Dermis microvascular lymphatic vessel endothelial cell (primary cell): ENCODE measurements at regions not wholly inside any gene's neighbourhood (a gene's known extent, or its start where the extent isn't known, plus 50 kb on each side); places are given as distances from the start of the nearest gene placed in this dataset.

Source experiments
- DNase-seq, 2 donors: peaks; one replicate each; pipeline versions ENCODE4 v3.0.0 to v3.0.0-alpha.2; 2010; ENCODE audit warnings: low read depth in 2 of 2

- DNase-seq = peak in 1 of 2 donors; percentile 77
Measured at GRCh38 chr11:35077709-35078469, 61.1 kb upstream of the CD44 start.

DNA sequence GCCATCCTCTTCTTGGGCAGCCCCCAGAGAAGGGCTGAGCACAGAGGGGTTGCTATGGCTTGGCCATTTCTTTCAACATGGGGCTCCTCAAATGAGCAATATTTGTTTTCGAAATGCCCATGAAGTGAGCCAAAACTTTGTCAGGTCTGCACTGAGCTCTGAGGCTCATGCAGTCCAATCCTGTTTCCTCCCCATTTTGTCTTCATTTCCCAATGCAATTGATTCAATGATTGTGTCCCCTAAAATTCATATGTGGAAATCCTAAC is 60.6 kb upstream of the CD44 start:
- DNase-seq = no peak

- DNase-seq = no peak
Measured at GRCh38 chr11:35079611-35080010, 59.4 kb upstream of the CD44 start.

DNA sequence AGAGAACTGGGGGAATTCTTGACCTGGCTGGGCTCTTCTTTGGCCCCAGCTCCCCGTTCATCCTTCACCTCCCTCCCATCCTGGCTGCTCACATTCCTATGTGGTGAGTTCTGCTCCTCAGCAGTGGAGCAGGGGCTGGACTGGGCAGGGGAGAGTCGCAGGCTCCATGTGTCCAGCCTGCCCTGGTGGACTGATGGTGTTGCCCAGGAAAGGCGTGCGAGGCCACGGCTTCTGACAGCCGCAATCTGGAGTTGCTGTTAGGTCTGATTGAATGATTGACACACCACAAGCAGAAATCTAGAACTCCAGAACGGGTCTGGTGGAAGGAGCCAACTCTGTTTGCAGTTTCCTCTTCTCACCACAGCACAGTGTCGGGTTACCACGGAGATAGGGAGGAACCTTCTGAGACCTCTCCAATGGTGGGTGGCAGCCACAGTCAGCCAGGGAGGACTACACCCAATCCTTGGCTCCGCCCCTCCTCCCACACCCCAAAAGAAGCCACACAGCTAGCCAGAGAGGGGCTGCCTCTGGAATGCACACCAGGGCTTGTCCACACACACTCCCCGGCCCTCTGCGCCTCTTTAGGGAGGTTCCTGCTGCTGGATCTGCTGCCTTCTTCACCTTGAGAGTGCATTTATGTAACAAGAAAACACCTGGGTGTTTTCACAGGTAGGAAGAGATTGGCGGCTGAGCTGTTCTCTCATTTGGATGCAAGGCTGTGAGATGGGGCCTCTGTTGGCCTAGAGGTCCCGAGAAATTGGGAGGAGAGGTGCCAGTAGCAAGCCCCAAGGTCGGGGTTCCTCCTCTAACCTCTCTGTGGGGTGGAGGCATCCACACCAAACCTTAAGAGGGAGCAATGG is 56.4 kb upstream of the CD44 start:
- DNase-seq = peak in 1 of 2 donors; percentile 31

DNA sequence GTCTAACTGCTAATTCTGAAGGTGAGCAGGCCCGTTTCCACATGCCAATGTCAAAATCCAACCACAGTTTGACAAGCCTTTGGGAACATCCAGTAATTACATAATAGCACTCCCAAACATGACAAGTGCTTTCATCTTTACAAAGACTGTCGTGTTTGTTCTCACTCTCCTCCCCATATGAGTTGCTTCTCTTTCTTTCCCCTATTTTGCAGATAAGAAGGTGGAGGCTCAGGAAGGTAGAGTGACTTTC is 55.9 kb upstream of the CD44 start:
- no peak for DNase-seq

DNA sequence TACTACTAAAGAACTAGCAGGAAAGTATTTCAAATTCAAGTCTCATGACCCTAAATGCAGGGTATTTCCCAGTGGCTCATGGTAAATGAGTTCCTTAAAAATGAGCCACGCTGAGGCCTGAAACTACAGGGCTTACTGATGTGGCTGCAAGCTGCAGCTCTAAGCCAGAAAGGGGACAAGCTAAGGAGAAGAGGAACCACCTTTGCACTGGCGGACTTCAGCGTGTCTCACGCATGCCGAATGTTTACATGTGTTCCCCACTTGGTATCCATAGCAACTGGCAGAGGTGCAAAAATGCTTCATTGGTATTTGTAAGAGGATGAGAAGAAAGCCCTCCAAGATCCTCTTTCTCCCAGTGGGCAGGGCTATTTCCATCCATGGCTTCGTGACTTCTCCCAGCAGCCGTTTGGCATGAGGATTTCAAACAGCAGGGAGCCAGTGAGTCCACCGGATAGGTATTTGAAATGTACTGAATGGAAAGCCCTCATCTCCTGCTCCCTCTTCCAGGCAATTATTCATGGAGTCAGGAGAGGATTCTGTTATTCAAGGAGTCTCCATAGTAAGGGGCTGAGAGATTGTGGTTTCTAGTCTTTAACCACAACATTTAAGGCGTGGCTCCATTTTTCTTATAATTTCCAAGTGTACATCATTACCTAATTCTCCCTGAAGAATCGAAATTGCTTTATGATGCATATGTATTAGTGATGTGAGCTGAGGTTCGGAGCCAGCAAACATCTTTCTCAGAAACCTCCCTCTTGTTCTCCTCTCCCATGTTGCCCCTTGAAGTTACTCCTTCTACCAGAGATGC is 55.3 kb upstream of the CD44 start:
- DNase-seq = no peak

- DNase-seq = no peak
Measured at GRCh38 chr11:35084817-35085440, 54.0 kb upstream of the CD44 start.

DNA sequence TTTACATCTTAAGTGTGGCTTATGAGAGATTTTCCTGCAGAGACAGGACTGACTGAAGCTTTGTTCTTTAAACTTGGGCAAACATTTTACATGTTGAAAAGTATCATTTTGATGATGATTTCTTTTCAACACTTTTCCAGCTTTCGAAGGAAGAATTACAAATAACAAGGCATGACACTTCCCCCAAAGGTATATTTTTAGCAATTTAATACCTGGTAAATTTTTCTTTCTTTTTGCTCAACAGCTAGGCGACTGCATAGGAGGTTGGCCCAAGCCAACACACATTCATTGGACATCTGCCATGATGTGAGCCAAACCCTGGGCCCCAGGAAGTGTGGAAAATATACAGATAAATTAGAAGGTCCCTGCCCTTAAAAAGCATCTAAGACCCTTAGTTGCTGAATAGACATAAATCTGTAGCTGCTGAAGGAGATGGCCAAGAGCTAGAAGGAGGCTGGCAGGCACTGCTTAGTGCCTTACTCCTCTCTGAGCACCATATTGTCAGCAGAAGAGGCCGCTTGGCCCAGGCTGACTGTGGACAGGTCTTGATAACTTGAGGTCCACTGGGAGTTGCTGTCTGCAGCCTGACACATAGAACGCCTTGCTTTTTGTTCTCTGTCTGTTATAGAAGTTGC is 53.3 kb upstream of the CD44 start:
- no peak for DNase-seq

DNA sequence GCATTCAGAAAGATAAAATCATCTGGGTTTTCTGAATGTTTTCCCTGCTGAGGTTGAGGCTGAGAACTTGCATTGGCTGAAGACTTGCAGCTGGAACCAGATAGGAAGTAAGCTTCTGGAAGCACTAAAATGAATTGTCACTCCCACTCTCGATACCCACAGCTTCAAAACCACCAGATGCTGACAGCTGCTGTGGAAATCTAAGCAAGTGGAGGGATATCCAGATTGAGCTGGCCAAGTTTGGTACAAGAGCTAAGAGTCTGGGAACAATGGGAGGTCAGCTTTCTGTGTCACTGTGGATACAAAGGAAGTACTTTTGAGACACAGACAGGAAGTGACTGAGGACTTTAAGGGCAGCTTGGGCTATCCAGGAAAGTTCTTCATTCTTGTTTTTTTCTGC is 51.3 kb upstream of the CD44 start:
- peak in 1 of 2 donors; percentile 59 for DNase-seq

GRCh38 chr11:35088226-35088625 is 50.7 kb upstream of the CD44 start:
- no peak for DNase-seq

DNA sequence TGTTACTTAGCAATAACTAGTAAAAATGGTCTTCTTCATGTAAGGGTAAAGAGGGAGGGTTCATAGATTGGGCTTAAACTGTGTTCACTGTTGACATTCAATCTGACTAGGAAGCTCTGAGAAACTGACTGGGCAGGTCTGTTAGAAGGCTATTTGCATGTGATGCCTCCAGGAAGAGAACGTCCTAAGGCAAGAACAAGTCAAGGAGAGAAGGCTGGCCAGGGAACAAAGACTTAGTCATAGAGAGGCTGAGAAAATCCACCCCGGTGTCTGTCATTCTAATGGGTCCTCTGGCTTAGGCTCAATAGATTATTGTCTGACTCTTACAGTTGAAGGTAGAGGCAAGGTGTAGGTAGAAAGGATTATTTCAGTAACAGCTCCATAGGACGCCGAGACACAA is 50.3 kb upstream of the CD44 start:
- no peak for DNase-seq
